CD14-positive monocyte (primary cell): ENCODE measurements at regions not wholly inside any gene's neighbourhood (a gene's known extent, or its start where the extent isn't known, plus 50 kb on each side); places are given as distances from the start of the nearest gene placed in this dataset.

Source experiments
- DNase-seq, 3 donors: peaks; one replicate each; pipeline ENCODE4 v3.0.0-alpha.2; 2011 to 2022
- H2AFZ ChIP-seq: 2 replicates; pipeline ENCODE4 v1.6.0; 2012; ENCODE audit warnings: mild to moderate bottlenecking, low read depth, low read length, inconsistent platforms; ENCODE audit not compliant: insufficient read depth, poor library complexity, severe bottlenecking
- H3K27ac ChIP-seq, 2 donors: 1 replicate in 1 of 2; 2 replicates in 1 of 2; pipeline ENCODE4 v1.5.1; 2012 to 2013; ENCODE audit warnings: low read length in 2 of 2, control low read depth in 1 of 2, inconsistent platforms in 1 of 2, low read depth in 1 of 2, mild to moderate bottlenecking in 1 of 2
- H3K27me3 ChIP-seq, 2 donors: one replicate each; pipeline versions ENCODE4 v1.6.0 to v1.6.1; 2011 to 2013; ENCODE audit warnings: low read length in 2 of 2; ENCODE audit not compliant: control insufficient read depth in 2 of 2, insufficient read depth in 2 of 2
- H3K36me3 ChIP-seq, 2 donors: replicated peaks in 1 of 2; 1 replicate in 1 of 2; 2 replicates in 1 of 2; pipeline versions ENCODE4 v1.5.1 to v1.6.1; 2012 to 2013; ENCODE audit warnings: low read length in 2 of 2, control low read depth in 1 of 2, inconsistent platforms in 1 of 2, mild to moderate bottlenecking in 1 of 2; ENCODE audit not compliant: insufficient read depth in 2 of 2, control insufficient read depth in 1 of 2
- H3K4me1 ChIP-seq, 2 donors: 1 replicate in 1 of 2; 2 replicates in 1 of 2; pipeline versions ENCODE4 v1.5.1 to v1.6.1; 2012 to 2013; ENCODE audit warnings: low read length in 2 of 2, control low read depth in 1 of 2, inconsistent platforms in 1 of 2, mild to moderate bottlenecking in 1 of 2, moderate library complexity in 1 of 2; ENCODE audit not compliant: insufficient read depth in 2 of 2, control insufficient read depth in 1 of 2
- H3K4me2 ChIP-seq: replicated peaks from 2 replicates; pipeline ENCODE3; 2012; ENCODE audit warnings: low read length, moderate library complexity, mild to moderate bottlenecking; ENCODE audit not compliant: poor library complexity, severe bottlenecking; ENCODE audit errors: extremely low read depth
- H3K4me3 ChIP-seq, 3 experiments: fragments of 200-600 bp in 1 of 3; sonication (generic) in 1 of 3; replicated peaks in 1 of 3; 1 replicate in 2 of 3; 2 replicates in 1 of 3; pipeline ENCODE4 v1.5.1; 2011 to 2013; ENCODE audit warnings: low read length in 3 of 3, mild to moderate bottlenecking in 3 of 3, control low read depth in 2 of 3, low read depth in 2 of 3, inconsistent platforms in 1 of 3, moderate library complexity in 1 of 3
- H3K79me2 ChIP-seq: 2 replicates; pipeline ENCODE4 v1.6.0; 2012; ENCODE audit warnings: mild to moderate bottlenecking, control low read depth, inconsistent platforms, low read length, moderate library complexity; ENCODE audit not compliant: insufficient read depth
- H3K9ac ChIP-seq: 2 replicates; pipeline ENCODE4 v1.6.0; 2017; ENCODE audit warnings: low read length, mild to moderate bottlenecking; ENCODE audit not compliant: insufficient read depth, poor library complexity, severe bottlenecking
- H3K9me3 ChIP-seq, 2 donors: replicated peaks in 1 of 2; 1 replicate in 1 of 2; 2 replicates in 1 of 2; pipeline versions ENCODE4 v1.5.1 to v1.6.1; 2012 to 2013; ENCODE audit warnings: low read length in 2 of 2, control low read depth in 1 of 2; ENCODE audit not compliant: control insufficient read depth in 1 of 2, insufficient read depth in 1 of 2
- H4K20me1 ChIP-seq: 2 replicates; pipeline ENCODE4 v1.6.0; 2012; ENCODE audit warnings: mild to moderate bottlenecking, low read length, control low read depth, moderate library complexity; ENCODE audit not compliant: insufficient read depth
- H3K27ac Mint-ChIP-seq, 7 donors: one replicate each; pipeline ENCODE4 v1.8.0; 2020; ENCODE audit warnings: mild to moderate bottlenecking in 7 of 7, mixed read lengths in 7 of 7, moderate library complexity in 6 of 7, inconsistent platforms in 2 of 7
- H3K27me3 Mint-ChIP-seq, 3 donors: one replicate each; pipeline ENCODE4 v1.8.0; 2021 to 2022; ENCODE audit warnings: low read depth in 3 of 3, mild to moderate bottlenecking in 3 of 3, mixed read lengths in 3 of 3, moderate library complexity in 3 of 3, inconsistent platforms in 1 of 3
- H3K36me3 Mint-ChIP-seq, 2 donors: one replicate each; pipeline ENCODE4 v1.8.0; 2020; ENCODE audit warnings: mixed read lengths in 2 of 2, inconsistent platforms in 1 of 2, mild to moderate bottlenecking in 1 of 2
- H3K4me1 Mint-ChIP-seq: one replicate; pipeline ENCODE4 v1.8.0; 2020; ENCODE audit warnings: mild to moderate bottlenecking, mixed read lengths
- H3K4me3 Mint-ChIP-seq, 2 donors: one replicate each; pipeline ENCODE4 v1.8.0; 2020; ENCODE audit warnings: mild to moderate bottlenecking in 2 of 2, mixed read lengths in 2 of 2, moderate library complexity in 1 of 2
- H3K9me3 Mint-ChIP-seq, 7 donors: one replicate each; pipeline ENCODE4 v1.8.0; 2020 to 2022; ENCODE audit warnings: mixed read lengths in 7 of 7, mild to moderate bottlenecking in 6 of 7, moderate library complexity in 6 of 7, inconsistent platforms in 2 of 7
- CTCF ChIP-seq: fragments of 200-600 bp; IDR thresholded peaks from one replicate; pipeline ENCODE4 v1.8.0; 2022; ENCODE audit warnings: antibody characterized with exemption, mild to moderate bottlenecking
- WGBS: methylation state at CpG from one replicate; pipeline ENCODE4 v1.1.5; 2013; ENCODE audit warnings: missing lambda C conversion rate; ENCODE audit not compliant: insufficient coverage; 5-methylcytosine and 5-hydroxymethylcytosine counted together
- intact Hi-C, 2 donors: fragments of 100-400 bp; cut with micrococcal nuclease; formaldehyde crosslinking; loops; one replicate each; pipeline versions ENCODE4 v1.15.0 to v1.15.1; 2023

- Histone ChIP-seq H3K4me1 (peaks cover 4 to 6% of the 10 kb centered on the region in 2 donors), H3K4me2 (no peak overlapping the region), H3K27ac (no peak overlapping the region), H3K4me3 (no peak overlapping the region), H3K27me3 (no peaks in the 10 kb centered on the region), H3K36me3 (no peaks in the 10 kb centered on the region), H3K9ac (no peak overlapping the region), H3K79me2 (no peaks in the 10 kb centered on the region), H3K9me3 (no peaks in the 10 kb centered on the region), H2AFZ (no peak overlapping the region), H4K20me1 (no peaks in the 10 kb centered on the region)
- DNase-seq = peak; percentile 41 to 95 (median 89)
- H3K27ac Mint-ChIP-seq = peak overlapping the region in 2 of 7 donors; percentile 75 to 78
- peaks cover 0 to 3% (median 1%) of the 10 kb centered on the region in 3 donors for H3K27me3 Mint-ChIP-seq
- 5% methylated on average over 2 of the region's 3 CpGs for WGBS
- peaks cover 6% of the 10 kb centered on the region for H3K4me1 Mint-ChIP-seq
- intact Hi-C loops = no loop called here
- H3K9me3 Mint-ChIP-seq = peaks cover 0 to 3% (median 1%) of the 10 kb centered on the region in 7 donors
- no peaks in the 10 kb centered on the region for H3K36me3 Mint-ChIP-seq
- H3K4me3 Mint-ChIP-seq = no peak overlapping the region
- no peak for TF ChIP-seq CTCF
These were observed 208.1 kb upstream of the PIK3R1 start for GRCh38 chr5:68007451-68007850.

- peak; percentile 38 to 92 (median 85) for DNase-seq
- no peaks in the 10 kb centered on the region for H3K9me3 ChIP-seq
- H3K79me2 ChIP-seq = no peaks in the 10 kb centered on the region
- H3K27me3 ChIP-seq = no peaks in the 10 kb centered on the region
- intact Hi-C loops = no loop called here
- peaks cover 20 to 21% of the 10 kb centered on the region in 2 donors for H3K4me1 ChIP-seq
- H3K27ac ChIP-seq = peak overlapping the region in 1 of 2 donors; percentile 20
- no peak for TF ChIP-seq CTCF
- Mint-ChIP-seq H3K9me3 (peaks cover 0 to 12% (median 2%) of the 10 kb centered on the region in 7 donors), H3K36me3 (no peaks in the 10 kb centered on the region), H3K4me1 (peaks cover 19% of the 10 kb centered on the region), H3K27ac (peak overlapping the region in 6 of 7 donors; percentile 78 to 95 (median 88)), H3K27me3 (peaks cover 0 to 4% (median 1%) of the 10 kb centered on the region in 3 donors), H3K4me3 (peak overlapping the region in 1 of 2 donors; percentile 50)
- no peaks in the 10 kb centered on the region for H3K36me3 ChIP-seq
- H3K4me2 ChIP-seq = no peak overlapping the region
- H3K4me3 ChIP-seq = no peak overlapping the region
- no peaks in the 10 kb centered on the region for H4K20me1 ChIP-seq
- H2AFZ ChIP-seq = no peak overlapping the region
- 50% methylated on average over 2 of the region's 3 CpGs for WGBS
- no peak overlapping the region for H3K9ac ChIP-seq
These were observed 212.7 kb upstream of the PIK3R1 start for GRCh38 chr5:68002836-68003235.
